Activated CD4-positive, alpha-beta T cell treated with anti-CD3 and anti-CD28 coated beads for 48 hours (primary cell): ENCODE measurements at regions not wholly inside any gene's neighbourhood (a gene's known extent, or its start where the extent isn't known, plus 50 kb on each side); places are given as distances from the start of the nearest gene placed in this dataset.
"Not testable (repeated sequence)": the region's sequence is repeated elsewhere in the genome, so short reads cannot be mapped to it uniquely, and the experiment has no call there.

Experiments used
- DNase-seq: peaks from one replicate; pipeline ENCODE4 v3.0.0-alpha.2; 2020

DNA sequence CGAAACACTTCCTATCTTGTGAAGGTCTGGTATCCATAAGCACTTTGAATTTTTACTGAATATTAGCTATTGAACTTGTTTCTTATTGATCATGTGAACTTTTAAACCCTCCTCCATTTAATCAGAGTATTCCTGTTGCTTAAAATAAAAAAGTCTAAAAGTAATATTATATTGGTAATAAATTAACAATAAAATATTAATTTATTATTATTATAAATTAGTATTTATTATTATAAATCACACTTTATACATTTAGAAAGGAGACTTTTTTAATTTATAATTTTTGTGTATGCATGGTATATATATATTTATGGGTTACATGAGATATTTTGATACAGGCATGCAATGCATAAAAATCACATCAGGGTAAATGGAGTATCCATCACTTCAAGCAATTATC lies 295.4 kb upstream of the NETO1 start:
- no peak for DNase-seq

GRCh38 chr18:73156117-73156516 lies 288.3 kb upstream of the NETO1 start:
- no peak for DNase-seq

GRCh38 chr18:73153271-73153670 lies 285.5 kb upstream of the NETO1 start:
- no peak for DNase-seq

GRCh38 chr18:73151086-73151485 lies 283.3 kb upstream of the NETO1 start:
- no peak for DNase-seq

DNA sequence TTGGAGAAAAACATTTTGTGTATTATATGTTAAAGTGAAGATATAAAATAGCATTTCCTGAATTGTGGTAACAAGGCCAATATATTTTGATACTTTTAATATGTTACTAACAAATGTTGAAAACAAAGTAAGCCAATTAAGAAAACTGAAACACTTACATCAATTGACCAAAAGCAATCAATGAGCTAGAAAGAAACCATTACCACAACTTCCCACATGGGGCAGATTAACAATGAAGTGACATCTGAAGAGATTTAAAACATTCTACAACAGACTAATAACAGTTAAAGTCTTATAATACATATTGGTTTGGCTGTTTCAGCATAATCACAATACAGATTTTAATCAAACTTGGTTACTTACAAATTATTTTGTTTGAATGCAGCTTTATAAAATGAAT lies 282.4 kb upstream of the NETO1 start:
- DNase-seq, result no peak

DNA sequence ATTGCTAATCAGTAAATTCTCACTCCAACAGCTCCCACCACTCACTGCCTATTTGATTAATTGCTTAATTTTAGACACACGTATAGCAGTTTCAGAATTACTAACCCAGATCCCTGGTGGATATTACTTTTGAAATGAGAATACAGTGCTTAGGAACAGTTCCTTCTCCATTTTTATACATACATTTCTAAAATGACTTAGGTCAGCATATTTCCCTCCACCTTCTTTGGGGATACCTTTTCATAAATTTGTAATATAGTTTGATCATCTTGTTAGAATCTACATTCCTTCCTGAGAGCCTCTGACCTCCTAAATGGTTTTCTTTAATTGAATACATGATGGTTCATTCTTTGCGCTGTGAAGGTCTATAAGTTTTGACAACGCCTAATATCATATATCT lies 279.8 kb upstream of the NETO1 start:
- no peak for DNase-seq

- no peak for DNase-seq
Observed at GRCh38 chr18:73144030-73144429, 276.2 kb upstream of the NETO1 start.

GRCh38 chr18:73136134-73136533 lies 268.3 kb upstream of the NETO1 start:
- no peak for DNase-seq

DNA sequence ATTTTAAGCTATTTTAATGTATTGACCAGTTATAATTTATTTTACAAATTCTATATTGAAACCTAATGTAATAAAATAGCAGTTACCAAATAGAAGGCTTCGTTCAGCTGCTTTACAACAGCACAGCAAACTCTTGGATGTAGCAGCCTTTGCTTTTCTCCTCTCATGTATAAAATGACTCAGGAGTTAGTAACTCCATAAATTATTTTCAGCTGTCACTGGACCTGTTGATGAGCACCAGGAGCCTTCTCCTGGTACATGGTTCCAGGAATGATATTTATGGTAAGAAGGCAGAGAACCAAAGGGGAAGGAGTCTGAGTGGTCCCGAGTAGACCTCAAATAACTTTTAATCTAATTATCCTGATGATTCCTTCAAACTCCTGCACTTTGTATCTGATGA lies 256.4 kb upstream of the NETO1 start:
- DNase-seq, result no peak

DNA sequence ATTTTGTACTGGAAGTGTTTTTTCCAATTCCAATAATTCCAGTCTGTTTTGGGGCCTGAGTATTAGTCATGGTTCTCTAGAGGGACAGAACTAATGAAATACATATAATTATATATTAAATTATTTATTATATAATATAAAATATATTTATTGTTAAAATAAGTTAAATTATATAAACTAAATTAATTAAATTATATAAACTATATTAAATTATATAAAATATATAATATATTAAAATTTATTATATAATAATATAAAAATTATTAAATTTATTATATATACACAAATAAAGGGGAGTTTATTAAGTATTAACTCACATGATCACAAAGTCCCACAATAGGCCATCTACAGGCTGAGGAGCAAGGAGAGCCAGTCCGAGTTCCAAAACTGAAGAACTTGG lies 253.4 kb upstream of the NETO1 start:
- DNase-seq, result no peak

- no peak for DNase-seq
Observed at GRCh38 chr18:73120626-73121025, 252.8 kb upstream of the NETO1 start.

GRCh38 chr18:73119574-73119973 lies 251.8 kb upstream of the NETO1 start:
- DNase-seq, result no peak

DNA sequence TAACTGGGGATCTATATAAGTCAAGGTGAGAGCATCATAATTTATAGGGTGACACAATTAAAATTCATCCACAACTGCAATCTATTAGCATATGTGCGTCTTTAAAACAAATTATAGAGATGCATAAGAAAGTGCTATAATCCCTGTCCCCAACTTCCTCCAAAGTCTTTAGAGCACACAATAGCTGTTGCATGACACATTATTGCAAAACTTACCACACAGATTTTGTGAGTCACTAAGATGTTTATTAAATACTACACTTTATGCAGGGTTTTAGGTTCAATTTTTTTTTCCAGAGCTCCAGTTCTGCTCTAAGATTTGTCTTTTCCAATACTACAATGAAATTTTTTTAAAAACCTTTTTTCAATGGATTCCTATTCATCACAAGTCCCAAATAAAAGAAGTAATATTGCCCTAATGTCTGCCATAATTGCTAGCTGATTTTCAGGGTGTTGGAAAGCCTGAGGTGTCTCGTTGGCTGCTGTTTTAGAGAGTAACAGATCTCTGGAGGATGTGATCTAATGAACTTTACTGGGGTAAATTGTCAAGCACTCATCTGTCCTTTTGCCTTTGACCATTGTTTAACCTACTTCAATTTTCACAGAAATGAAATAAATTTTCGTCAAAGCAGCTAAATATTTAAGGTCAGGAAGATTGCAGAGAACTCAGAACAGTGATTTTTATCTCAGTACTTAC lies 250.5 kb upstream of the NETO1 start:
- no peak for DNase-seq

GRCh38 chr18:73110307-73110706 lies 242.5 kb upstream of the NETO1 start:
- DNase-seq, result no peak

DNA sequence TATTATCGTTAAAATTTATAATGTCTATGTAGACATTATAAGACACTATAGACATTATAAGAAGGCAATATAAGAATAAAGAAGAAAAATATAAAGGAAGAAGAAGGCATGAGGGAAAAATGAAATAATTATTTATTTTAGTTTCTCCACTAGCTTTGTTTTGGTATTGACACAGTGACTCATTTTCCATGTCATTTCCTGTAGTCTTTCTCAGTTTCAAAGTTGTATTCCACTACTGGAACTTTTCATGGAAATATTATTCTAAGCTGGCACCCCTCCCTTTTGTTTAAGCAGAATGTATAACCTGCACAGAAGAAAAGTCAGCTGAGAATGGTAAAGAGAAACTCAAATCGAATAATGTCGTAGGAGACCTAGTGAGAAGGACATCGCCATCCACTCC lies 234.2 kb upstream of the NETO1 start:
- DNase-seq, result no peak

- DNase-seq, result not testable (repeated sequence)
Observed at GRCh38 chr18:73101491-73101890, 233.7 kb upstream of the NETO1 start.

- DNase-seq, result no peak
Observed at GRCh38 chr18:73099759-73100158, 232.0 kb upstream of the NETO1 start.

GRCh38 chr18:73093687-73094250 lies 226.0 kb upstream of the NETO1 start:
- no peak for DNase-seq

- no peak for DNase-seq
Observed at GRCh38 chr18:73088445-73088844, 220.7 kb upstream of the NETO1 start.

GRCh38 chr18:73087282-73087977 lies 219.6 kb upstream of the NETO1 start:
- no peak for DNase-seq

DNA sequence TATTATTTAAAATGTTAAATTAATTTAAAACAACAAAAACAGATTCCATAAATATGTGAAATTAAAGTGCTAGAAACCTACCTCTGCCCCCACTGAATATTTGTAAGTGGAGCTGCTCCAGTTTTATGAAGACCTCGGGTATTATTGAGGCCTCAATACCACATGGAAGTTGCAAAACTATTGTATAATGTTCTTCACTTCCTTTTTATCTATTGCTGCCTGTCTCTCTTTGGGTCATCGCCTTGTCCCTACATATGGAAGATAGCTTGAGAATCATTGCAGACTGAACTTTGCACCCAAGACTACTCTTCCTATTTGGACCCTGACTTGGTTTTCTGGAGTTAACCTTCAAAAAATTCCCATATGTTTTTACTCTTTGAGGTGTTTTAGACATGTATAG lies 212.1 kb upstream of the NETO1 start:
- no peak for DNase-seq

DNA sequence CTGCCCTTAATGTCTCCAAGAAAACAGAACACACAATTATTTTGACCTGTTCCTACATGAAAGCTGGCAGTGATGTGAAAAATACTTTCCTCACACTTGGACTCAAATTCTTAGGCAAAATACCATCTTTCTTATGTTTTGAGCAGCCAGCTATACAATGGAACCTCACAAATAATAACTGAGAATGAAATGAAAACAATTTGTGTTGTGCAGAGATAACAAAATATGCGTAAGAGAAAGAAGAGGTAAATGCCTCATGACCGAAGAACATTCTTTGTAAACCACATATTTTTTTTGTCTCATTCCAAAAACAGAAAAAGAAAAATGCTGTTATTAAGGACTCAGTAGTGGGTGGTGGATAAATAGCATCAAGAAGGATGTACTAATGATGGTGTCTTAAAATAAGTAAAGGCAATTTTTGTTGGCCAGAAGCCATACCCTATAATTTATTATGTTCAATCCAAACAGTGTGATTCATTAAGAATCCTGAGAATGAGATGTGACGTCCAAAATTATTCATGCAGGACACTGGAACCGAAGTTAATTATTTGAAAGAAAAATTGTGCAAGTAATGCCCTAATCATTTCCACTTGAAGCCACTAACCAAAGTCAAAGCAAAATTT lies 193.0 kb upstream of the NETO1 start:
- no peak for DNase-seq

GRCh38 chr18:73059280-73059679 lies 191.5 kb upstream of the NETO1 start:
- DNase-seq, result no peak

- no peak for DNase-seq
Observed at GRCh38 chr18:73047688-73048087, 179.9 kb upstream of the NETO1 start.
